DND-41 (cell line): ENCODE measurements at regions not wholly inside any gene's neighbourhood (a gene's known extent, or its start where the extent isn't known, plus 50 kb on each side); places are given as distances from the start of the nearest gene placed in this dataset.

Experiments
- CTCF ChIP-seq: IDR thresholded peaks from 2 replicates; pipeline ENCODE4 v1.5.1; 2012; ENCODE audit warnings: borderline replicate concordance, low read length, moderate library complexity, mild to moderate bottlenecking; ENCODE audit not compliant: poor library complexity, severe bottlenecking; ENCODE audit errors: extremely low read depth
- EZH2 ChIP-seq: IDR thresholded peaks from 3 replicates; pipeline ENCODE4 v1.6.1; 2012; ENCODE audit warnings: borderline replicate concordance, low read depth, mild to moderate bottlenecking, moderate library complexity, low read length, inconsistent platforms; ENCODE audit not compliant: severe bottlenecking

- no peak for TF ChIP-seq EZH2
- TF ChIP-seq CTCF: no peak
These were observed 303.4 kb downstream of the KBTBD8 start for GRCh38 chr3:67301556-67301955.
